WTC11 (cell line): ENCODE measurements at regions not wholly inside any gene's neighbourhood (a gene's known extent, or its start where the extent isn't known, plus 50 kb on each side); places are given as distances from the start of the nearest gene placed in this dataset.

Source experiments
- ATAC-seq: fragments of 200-7000 bp; cut with Tn5 transposase; 2 replicates; pipeline ENCODE4 v1.10.0; 2021; ENCODE audit warnings: mild to moderate bottlenecking, moderate library complexity
- CTCF ChIA-PET: fragments of 300-600 bp; sonication (Branson Sonifier 250); formaldehyde crosslinking; loops from one replicate; lab custom pipeline; 2021; ENCODE audit warnings: antibody characterized with exemption; lab: Charles Lee
- POLR2A ChIA-PET: fragments of 350-600 bp; sonication (Branson Sonifier 250); formaldehyde crosslinking; loops from one replicate; lab custom pipeline; 2021; ENCODE audit warnings: antibody characterized with exemption; lab: Charles Lee
- DNase-seq: peaks from one replicate; pipeline ENCODE4 v3.0.0; 2021; ENCODE audit warnings: low spot score
- H3K27ac Mint-ChIP-seq: 2 replicates; pipeline ENCODE4 v1.8.0; 2021; ENCODE audit warnings: mixed read lengths
- H3K27me3 Mint-ChIP-seq: 2 replicates; pipeline ENCODE4 v1.8.0; 2021; ENCODE audit warnings: low read depth, mild to moderate bottlenecking, moderate library complexity, mixed read lengths
- H3K36me3 Mint-ChIP-seq: 2 replicates; pipeline ENCODE4 v1.8.0; 2021; ENCODE audit warnings: mixed read lengths
- H3K4me1 Mint-ChIP-seq: 2 replicates; pipeline ENCODE4 v1.8.0; 2022; ENCODE audit warnings: mixed read lengths
- H3K4me3 Mint-ChIP-seq: 2 replicates; pipeline ENCODE4 v1.8.0; 2021; ENCODE audit warnings: mild to moderate bottlenecking, moderate library complexity, mixed read lengths
- H3K9me3 Mint-ChIP-seq: 2 replicates; pipeline ENCODE4 v1.8.0; 2021; ENCODE audit warnings: mixed read lengths
- CBFB ChIP-seq: sonication (generic); formaldehyde crosslinking; IDR thresholded peaks from 2 replicates; pipeline ENCODE4 v1.8.1; 2022; ENCODE audit warnings: mild to moderate bottlenecking, low read depth, missing genetic modification reagents
- EMX1 ChIP-seq: fragments of 250-450 bp; sonication (Bioruptor Pico); IDR thresholded peaks from 2 replicates; pipeline ENCODE4 v1.8.0; 2021; ENCODE audit warnings: mild to moderate bottlenecking
- GABPB1 ChIP-seq: sonication (generic); formaldehyde crosslinking; IDR thresholded peaks from 2 replicates; pipeline ENCODE4 v1.8.1; 2023; ENCODE audit warnings: mild to moderate bottlenecking, missing genetic modification reagents
- SMAD3 ChIP-seq: sonication (generic); formaldehyde crosslinking; IDR thresholded peaks from 2 replicates; pipeline ENCODE4 v1.8.0; 2022; ENCODE audit warnings: missing genetic modification reagents, mild to moderate bottlenecking, borderline replicate concordance
- SMAD4 ChIP-seq: sonication (generic); formaldehyde crosslinking; IDR thresholded peaks from 2 replicates; pipeline ENCODE4 v1.8.0; 2022; ENCODE audit warnings: mild to moderate bottlenecking, missing genetic modification reagents
- SOX15 ChIP-seq: fragments of 250-450 bp; sonication (Bioruptor Pico); IDR thresholded peaks from 2 replicates; pipeline ENCODE4 v1.9.0; 2021; ENCODE audit warnings: mild to moderate bottlenecking
- TEAD4 ChIP-seq: sonication (generic); formaldehyde crosslinking; IDR thresholded peaks from 2 replicates; pipeline ENCODE4 v1.8.0; 2022; ENCODE audit warnings: mild to moderate bottlenecking, missing genetic modification reagents
- TP53 ChIP-seq: sonication (generic); formaldehyde crosslinking; IDR thresholded peaks from 2 replicates; pipeline ENCODE4 v1.8.1; 2023; ENCODE audit warnings: mild to moderate bottlenecking, missing genetic modification reagents
- ZNF138 ChIP-seq: sonication (generic); formaldehyde crosslinking; conservative IDR thresholded peaks from 2 replicates; pipeline ENCODE4 v1.8.1; 2022; ENCODE audit warnings: mild to moderate bottlenecking, moderate library complexity, missing genetic modification reagents
- TF ChIP-seq, protein P1 (sequence below): sonication (generic); formaldehyde crosslinking; IDR thresholded peaks from 2 replicates; pipeline ENCODE4 v1.8.1; 2023; ENCODE audit warnings: mild to moderate bottlenecking, missing genetic modification reagents, borderline replicate concordance
- TF ChIP-seq, protein P2 (sequence below): sonication (generic); formaldehyde crosslinking; IDR thresholded peaks from 2 replicates; pipeline ENCODE4 v1.8.0; 2023; ENCODE audit warnings: mild to moderate bottlenecking, missing genetic modification reagents
- TF ChIP-seq, protein P3 (sequence below): sonication (generic); formaldehyde crosslinking; IDR thresholded peaks from 2 replicates; pipeline ENCODE4 v1.8.1; 2022; ENCODE audit warnings: mild to moderate bottlenecking, missing genetic modification reagents, moderate library complexity, borderline replicate concordance
- TF ChIP-seq, protein P4 (sequence below): sonication (generic); formaldehyde crosslinking; IDR thresholded peaks from 2 replicates; pipeline ENCODE4 v1.8.0; 2022; ENCODE audit warnings: mild to moderate bottlenecking, missing genetic modification reagents
- TF ChIP-seq, protein P5 (sequence below): sonication (generic); formaldehyde crosslinking; conservative IDR thresholded peaks from 2 replicates; pipeline ENCODE4 v1.8.1; 2023; ENCODE audit warnings: mild to moderate bottlenecking, low read depth, missing genetic modification reagents, moderate library complexity
- TF ChIP-seq, protein P6 (sequence below): sonication (generic); formaldehyde crosslinking; IDR thresholded peaks from 2 replicates; pipeline ENCODE4 v1.8.0; 2022; ENCODE audit warnings: mild to moderate bottlenecking, missing genetic modification reagents

DNA sequence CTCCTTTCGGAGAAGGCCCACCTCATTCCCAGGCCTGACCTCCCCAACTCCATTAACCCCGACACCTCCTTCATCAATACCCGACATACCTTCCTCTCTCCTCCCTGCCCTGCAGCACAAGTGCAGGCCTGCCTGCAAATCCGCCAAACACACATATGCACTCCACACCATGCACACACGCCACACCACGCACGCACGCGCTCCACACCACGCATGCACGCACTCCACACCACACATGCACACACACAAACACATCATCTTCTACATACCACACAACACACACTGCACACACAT, 629.6 kb downstream of the TBC1D22A start (continued):
- TF ChIP-seq, protein P1, sequence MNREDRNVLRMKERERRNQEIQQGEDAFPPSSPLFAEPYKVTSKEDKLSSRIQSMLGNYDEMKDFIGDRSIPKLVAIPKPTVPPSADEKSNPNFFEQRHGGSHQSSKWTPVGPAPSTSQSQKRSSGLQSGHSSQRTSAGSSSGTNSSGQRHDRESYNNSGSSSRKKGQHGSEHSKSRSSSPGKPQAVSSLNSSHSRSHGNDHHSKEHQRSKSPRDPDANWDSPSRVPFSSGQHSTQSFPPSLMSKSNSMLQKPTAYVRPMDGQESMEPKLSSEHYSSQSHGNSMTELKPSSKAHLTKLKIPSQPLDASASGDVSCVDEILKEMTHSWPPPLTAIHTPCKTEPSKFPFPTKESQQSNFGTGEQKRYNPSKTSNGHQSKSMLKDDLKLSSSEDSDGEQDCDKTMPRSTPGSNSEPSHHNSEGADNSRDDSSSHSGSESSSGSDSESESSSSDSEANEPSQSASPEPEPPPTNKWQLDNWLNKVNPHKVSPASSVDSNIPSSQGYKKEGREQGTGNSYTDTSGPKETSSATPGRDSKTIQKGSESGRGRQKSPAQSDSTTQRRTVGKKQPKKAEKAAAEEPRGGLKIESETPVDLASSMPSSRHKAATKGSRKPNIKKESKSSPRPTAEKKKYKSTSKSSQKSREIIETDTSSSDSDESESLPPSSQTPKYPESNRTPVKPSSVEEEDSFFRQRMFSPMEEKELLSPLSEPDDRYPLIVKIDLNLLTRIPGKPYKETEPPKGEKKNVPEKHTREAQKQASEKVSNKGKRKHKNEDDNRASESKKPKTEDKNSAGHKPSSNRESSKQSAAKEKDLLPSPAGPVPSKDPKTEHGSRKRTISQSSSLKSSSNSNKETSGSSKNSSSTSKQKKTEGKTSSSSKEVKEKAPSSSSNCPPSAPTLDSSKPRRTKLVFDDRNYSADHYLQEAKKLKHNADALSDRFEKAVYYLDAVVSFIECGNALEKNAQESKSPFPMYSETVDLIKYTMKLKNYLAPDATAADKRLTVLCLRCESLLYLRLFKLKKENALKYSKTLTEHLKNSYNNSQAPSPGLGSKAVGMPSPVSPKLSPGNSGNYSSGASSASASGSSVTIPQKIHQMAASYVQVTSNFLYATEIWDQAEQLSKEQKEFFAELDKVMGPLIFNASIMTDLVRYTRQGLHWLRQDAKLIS (CRISPR knock-in tag) = no peak
- TF ChIP-seq, protein P2, sequence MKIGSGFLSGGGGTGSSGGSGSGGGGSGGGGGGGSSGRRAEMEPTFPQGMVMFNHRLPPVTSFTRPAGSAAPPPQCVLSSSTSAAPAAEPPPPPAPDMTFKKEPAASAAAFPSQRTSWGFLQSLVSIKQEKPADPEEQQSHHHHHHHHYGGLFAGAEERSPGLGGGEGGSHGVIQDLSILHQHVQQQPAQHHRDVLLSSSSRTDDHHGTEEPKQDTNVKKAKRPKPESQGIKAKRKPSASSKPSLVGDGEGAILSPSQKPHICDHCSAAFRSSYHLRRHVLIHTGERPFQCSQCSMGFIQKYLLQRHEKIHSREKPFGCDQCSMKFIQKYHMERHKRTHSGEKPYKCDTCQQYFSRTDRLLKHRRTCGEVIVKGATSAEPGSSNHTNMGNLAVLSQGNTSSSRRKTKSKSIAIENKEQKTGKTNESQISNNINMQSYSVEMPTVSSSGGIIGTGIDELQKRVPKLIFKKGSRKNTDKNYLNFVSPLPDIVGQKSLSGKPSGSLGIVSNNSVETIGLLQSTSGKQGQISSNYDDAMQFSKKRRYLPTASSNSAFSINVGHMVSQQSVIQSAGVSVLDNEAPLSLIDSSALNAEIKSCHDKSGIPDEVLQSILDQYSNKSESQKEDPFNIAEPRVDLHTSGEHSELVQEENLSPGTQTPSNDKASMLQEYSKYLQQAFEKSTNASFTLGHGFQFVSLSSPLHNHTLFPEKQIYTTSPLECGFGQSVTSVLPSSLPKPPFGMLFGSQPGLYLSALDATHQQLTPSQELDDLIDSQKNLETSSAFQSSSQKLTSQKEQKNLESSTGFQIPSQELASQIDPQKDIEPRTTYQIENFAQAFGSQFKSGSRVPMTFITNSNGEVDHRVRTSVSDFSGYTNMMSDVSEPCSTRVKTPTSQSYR (CRISPR knock-in tag) = no peak
- TF ChIP-seq, protein P3, sequence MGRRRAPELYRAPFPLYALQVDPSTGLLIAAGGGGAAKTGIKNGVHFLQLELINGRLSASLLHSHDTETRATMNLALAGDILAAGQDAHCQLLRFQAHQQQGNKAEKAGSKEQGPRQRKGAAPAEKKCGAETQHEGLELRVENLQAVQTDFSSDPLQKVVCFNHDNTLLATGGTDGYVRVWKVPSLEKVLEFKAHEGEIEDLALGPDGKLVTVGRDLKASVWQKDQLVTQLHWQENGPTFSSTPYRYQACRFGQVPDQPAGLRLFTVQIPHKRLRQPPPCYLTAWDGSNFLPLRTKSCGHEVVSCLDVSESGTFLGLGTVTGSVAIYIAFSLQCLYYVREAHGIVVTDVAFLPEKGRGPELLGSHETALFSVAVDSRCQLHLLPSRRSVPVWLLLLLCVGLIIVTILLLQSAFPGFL = no peak
- no peak for TF ChIP-seq EMX1 (CRISPR knock-in tag)

DNA sequence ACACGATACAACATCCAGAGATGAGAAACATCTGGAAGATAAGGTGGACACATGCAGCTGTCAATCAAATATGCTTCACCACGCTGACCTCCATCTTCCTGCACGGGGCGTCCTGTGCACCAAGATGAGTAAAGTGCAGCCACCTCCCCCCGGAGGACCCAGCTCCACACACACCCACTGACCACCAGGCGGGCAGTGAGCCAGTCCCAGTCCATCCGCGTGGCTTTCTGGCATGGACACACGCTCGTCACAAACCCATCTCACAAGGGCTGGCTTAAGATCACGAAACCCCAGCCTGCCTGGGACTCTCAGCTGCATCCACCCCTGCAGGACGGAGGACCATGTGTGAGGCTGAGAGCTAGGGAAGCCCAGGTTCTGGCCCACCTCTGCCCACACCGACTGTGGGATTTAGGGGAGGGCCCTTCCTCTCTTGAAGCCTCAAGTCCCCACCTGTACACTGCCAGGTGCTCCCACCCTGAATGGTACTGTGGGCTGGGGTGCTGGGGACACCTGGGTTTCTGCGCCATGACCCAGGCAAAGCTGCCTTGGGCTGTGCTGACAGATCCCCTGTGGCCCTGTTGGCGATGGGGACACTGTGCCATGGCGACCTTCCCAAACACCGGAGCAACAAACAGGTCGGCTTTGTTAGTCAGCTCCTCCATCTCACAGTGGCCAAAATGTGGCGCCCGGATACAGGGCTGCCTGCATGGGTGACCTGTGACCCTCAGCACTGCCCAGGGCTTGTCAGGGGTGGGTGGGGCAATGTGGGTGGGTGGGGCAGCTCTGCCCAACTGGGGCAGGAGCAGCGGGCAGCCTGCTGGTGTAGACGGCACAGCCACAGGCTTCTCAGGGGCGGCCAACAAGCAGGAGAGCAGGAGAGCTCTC, 629.0 kb downstream of the TBC1D22A start:
- Mint-ChIP-seq H3K27me3 (no peaks in the 10 kb centered on the region; the same call in 1 of the 2 replicates), H3K9me3 (no peaks in the 10 kb centered on the region; the same call in 1 of the 2 replicates)

DNA sequence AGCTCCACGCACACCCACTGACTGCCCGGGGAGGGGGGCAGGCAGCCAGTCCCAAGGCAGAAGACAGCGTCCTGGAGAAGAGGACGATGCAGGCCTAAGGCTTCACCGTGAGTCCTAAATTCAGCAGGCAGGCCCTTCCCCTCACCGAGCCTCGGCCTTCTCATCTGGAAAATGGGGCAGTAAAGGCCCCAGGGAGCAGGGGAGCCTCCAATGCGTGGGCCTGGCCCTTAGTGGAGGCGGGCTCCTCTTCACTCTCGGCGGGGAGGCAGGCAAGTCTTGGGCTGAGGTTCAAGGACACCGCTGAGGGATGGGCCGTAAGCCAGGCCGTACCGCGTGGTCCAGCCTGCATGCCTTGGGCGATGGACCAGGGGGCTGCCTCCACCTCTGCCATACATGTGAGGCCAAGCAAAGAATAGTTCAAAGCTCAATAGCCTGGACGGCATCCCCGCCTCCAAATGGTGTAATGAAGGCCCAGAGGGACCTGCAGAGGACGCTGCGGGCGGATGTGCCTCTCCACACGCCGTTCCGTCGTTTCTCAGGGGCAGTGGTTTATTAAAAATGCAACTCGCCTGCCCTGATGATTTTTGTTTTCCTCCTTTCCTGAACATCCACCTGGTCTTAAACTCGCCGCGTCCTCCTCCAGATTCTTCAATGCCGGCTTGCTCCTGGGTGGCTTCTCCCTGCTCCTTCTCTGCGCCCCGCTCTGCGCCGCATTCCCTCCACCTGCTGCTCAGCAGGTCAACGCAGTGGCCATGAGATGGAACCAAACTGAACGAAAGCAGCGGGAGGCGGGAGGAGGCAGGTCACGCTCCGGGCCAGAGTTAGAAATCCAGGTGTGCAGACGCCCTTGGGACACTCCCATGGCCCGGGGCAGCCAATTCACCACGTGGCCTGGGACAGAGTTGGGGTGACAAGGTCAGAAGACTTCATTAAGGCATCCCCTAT, 627.8 kb downstream of the TBC1D22A start:
- ChIA-PET CTCF (interaction anchor here (0.5 kb wide), 1 partner anchor 120 kb away, joined by 3 read pairs; no protein-coding TSS in a partner anchor), POLR2A (no interaction called here)
- no peaks in the 10 kb centered on the region; the same call in 1 of the 2 replicates for H3K9me3 Mint-ChIP-seq
- no peak overlapping the region for H3K27ac Mint-ChIP-seq
- no peaks in the 10 kb centered on the region for H3K36me3 Mint-ChIP-seq
- no peak overlapping the region for H3K4me3 Mint-ChIP-seq
- no peaks in the 10 kb centered on the region; the same call in none of the 2 replicates for H3K27me3 Mint-ChIP-seq
- ATAC-seq = no peak
- no peak for DNase-seq
- H3K4me1 Mint-ChIP-seq = no peaks in the 10 kb centered on the region
- TF ChIP-seq, protein P4, sequence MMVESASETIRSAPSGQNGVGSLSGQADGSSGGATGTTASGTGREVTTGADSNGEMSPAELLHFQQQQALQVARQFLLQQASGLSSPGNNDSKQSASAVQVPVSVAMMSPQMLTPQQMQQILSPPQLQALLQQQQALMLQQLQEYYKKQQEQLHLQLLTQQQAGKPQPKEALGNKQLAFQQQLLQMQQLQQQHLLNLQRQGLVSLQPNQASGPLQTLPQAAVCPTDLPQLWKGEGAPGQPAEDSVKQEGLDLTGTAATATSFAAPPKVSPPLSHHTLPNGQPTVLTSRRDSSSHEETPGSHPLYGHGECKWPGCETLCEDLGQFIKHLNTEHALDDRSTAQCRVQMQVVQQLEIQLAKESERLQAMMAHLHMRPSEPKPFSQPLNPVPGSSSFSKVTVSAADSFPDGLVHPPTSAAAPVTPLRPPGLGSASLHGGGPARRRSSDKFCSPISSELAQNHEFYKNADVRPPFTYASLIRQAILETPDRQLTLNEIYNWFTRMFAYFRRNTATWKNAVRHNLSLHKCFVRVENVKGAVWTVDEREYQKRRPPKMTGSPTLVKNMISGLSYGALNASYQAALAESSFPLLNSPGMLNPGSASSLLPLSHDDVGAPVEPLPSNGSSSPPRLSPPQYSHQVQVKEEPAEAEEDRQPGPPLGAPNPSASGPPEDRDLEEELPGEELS (CRISPR knock-in tag) = no peak
- TF ChIP-seq TP53 (no peak), CBFB (CRISPR knock-in tag) (no peak), TEAD4 (CRISPR knock-in tag) (no peak), ZNF138 (CRISPR knock-in tag) (no peak), SMAD3 (CRISPR knock-in tag) (no peak), SOX15 (no peak)
- TF ChIP-seq, protein P5, sequence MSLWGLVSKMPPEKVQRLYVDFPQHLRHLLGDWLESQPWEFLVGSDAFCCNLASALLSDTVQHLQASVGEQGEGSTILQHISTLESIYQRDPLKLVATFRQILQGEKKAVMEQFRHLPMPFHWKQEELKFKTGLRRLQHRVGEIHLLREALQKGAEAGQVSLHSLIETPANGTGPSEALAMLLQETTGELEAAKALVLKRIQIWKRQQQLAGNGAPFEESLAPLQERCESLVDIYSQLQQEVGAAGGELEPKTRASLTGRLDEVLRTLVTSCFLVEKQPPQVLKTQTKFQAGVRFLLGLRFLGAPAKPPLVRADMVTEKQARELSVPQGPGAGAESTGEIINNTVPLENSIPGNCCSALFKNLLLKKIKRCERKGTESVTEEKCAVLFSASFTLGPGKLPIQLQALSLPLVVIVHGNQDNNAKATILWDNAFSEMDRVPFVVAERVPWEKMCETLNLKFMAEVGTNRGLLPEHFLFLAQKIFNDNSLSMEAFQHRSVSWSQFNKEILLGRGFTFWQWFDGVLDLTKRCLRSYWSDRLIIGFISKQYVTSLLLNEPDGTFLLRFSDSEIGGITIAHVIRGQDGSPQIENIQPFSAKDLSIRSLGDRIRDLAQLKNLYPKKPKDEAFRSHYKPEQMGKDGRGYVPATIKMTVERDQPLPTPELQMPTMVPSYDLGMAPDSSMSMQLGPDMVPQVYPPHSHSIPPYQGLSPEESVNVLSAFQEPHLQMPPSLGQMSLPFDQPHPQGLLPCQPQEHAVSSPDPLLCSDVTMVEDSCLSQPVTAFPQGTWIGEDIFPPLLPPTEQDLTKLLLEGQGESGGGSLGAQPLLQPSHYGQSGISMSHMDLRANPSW (CRISPR knock-in tag) = no peak

More for the DNA sequence above, 629.0 kb downstream of the TBC1D22A start:
- H3K4me3 Mint-ChIP-seq = no peak overlapping the region
- DNase-seq (no peak), ATAC-seq (no peak)
- no peaks in the 10 kb centered on the region for H3K4me1 Mint-ChIP-seq
- no peak overlapping the region for H3K27ac Mint-ChIP-seq
- ChIA-PET POLR2A (no interaction called here), CTCF (interaction anchor here (0.5 kb wide), 1 partner anchor 121 kb away, joined by 3 read pairs; no protein-coding TSS in a partner anchor)
- H3K36me3 Mint-ChIP-seq = no peaks in the 10 kb centered on the region
- TF ChIP-seq, protein P6, sequence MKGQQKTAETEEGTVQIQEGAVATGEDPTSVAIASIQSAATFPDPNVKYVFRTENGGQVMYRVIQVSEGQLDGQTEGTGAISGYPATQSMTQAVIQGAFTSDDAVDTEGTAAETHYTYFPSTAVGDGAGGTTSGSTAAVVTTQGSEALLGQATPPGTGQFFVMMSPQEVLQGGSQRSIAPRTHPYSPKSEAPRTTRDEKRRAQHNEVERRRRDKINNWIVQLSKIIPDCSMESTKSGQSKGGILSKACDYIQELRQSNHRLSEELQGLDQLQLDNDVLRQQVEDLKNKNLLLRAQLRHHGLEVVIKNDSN = no peak
- TF ChIP-seq GABPB1 (CRISPR knock-in tag) (no peak), EMX1 (CRISPR knock-in tag) (no peak), SMAD4 (CRISPR knock-in tag) (no peak)
